HG03354 (cell line): ENCODE measurements at regions not wholly inside any gene's neighbourhood (a gene's known extent, or its start where the extent isn't known, plus 50 kb on each side); places are given as distances from the start of the nearest gene placed in this dataset.

ENCODE experiments used
- ATAC-seq: cut with Tn5 transposase; IDR thresholded peaks from one replicate; pipeline ENCODE4 v1.9.1; 2021; ENCODE audit warnings: mild to moderate bottlenecking; ENCODE audit not compliant: unreplicated experiment, poor library complexity, severe bottlenecking

- ATAC-seq, result no peak
Measured at GRCh38 chr9:38289236-38289865, 103.2 kb upstream of the ALDH1B1 start.

GRCh38 chr9:38288502-38288901, 104.0 kb upstream of the ALDH1B1 start:
- no peak for ATAC-seq

GRCh38 chr9:38287420-38287985, 105.0 kb upstream of the ALDH1B1 start:
- no peak for ATAC-seq

GRCh38 chr9:38286766-38287165, 105.7 kb upstream of the ALDH1B1 start:
- no peak for ATAC-seq

GRCh38 chr9:38286357-38286756, 106.1 kb upstream of the ALDH1B1 start:
- no peak for ATAC-seq

- ATAC-seq, result no peak
Measured at GRCh38 chr9:38285236-38285635, 107.3 kb upstream of the ALDH1B1 start.

- ATAC-seq, result no peak
Measured at GRCh38 chr9:38284588-38285051, 107.9 kb upstream of the ALDH1B1 start.

GRCh38 chr9:38284039-38284575, 108.4 kb upstream of the ALDH1B1 start:
- no peak for ATAC-seq

- ATAC-seq, result no peak
Measured at GRCh38 chr9:38282756-38283155, 109.7 kb upstream of the ALDH1B1 start.

GRCh38 chr9:38281917-38282316, 110.6 kb upstream of the ALDH1B1 start:
- no peak for ATAC-seq

- ATAC-seq, result no peak
Measured at GRCh38 chr9:38281196-38281595, 111.3 kb upstream of the ALDH1B1 start.

GRCh38 chr9:38280251-38280800, 112.2 kb upstream of the ALDH1B1 start:
- no peak for ATAC-seq

- ATAC-seq, result no peak
Measured at GRCh38 chr9:38278931-38279679, 113.4 kb upstream of the ALDH1B1 start.

- no peak for ATAC-seq
Measured at GRCh38 chr9:38278457-38278856, 114.0 kb upstream of the ALDH1B1 start.

GRCh38 chr9:38277601-38278200, 114.8 kb upstream of the ALDH1B1 start:
- no peak for ATAC-seq

GRCh38 chr9:38276771-38277439, 115.6 kb upstream of the ALDH1B1 start:
- no peak for ATAC-seq

GRCh38 chr9:38274800-38275199, 117.7 kb upstream of the ALDH1B1 start:
- ATAC-seq, result no peak

- ATAC-seq, result no peak
Measured at GRCh38 chr9:38272710-38273109, 119.8 kb upstream of the ALDH1B1 start.

- no peak for ATAC-seq
Measured at GRCh38 chr9:38271666-38272241, 120.7 kb upstream of the ALDH1B1 start.
